ENCODE measurements at regions not wholly inside any gene's neighbourhood (a gene's known extent, or its start where the extent isn't known, plus 50 kb on each side); places are given as distances from the start of the nearest gene placed in this dataset.

- Histone ChIP-seq H3K4me2 (ENCODE audit: extremely low read depth, insufficient read depth, low read length) (no peak overlapping the region), H3K36me3 (ENCODE audit: control insufficient read depth, insufficient read depth, low read length) (no peaks in the 10 kb centered on the region), H3K27me3 (ENCODE audit: control insufficient read depth, insufficient read depth, low read length) (no peaks in the 10 kb centered on the region), H3K79me2 (ENCODE audit: control insufficient read depth, insufficient read depth, low read length) (no peaks in the 10 kb centered on the region), H4K20me1 (ENCODE audit: control insufficient read depth, extremely low read depth, insufficient read depth, low read length) (no peaks in the 10 kb centered on the region), H2AFZ (ENCODE audit: low read length) (no peak overlapping the region), H3K27ac (ENCODE audit: insufficient read depth, low read length) (no peak overlapping the region), H3K4me3 (replicated peaks in 1 of 4; ENCODE audit: control extremely low read depth in 1 of 4, insufficient read depth in 1 of 4, low read depth in 3 of 4, low read length in 4 of 4) (no peak overlapping the region), H3K9me3 (ENCODE audit: control insufficient read depth, insufficient read depth, low read depth, low read length) (no peaks in the 10 kb centered on the region), H3K9ac (ENCODE audit: insufficient read depth, low read length) (no peak overlapping the region), H3K4me1 (ENCODE audit: control insufficient read depth, extremely low read depth, insufficient read depth, low read length) (no peaks in the 10 kb centered on the region)
- no peak for TF ChIP-seq EZH2 (IDR thresholded peaks at IDR 0.05; ENCODE audit: low read length, missing control alignments)
- no peak for TF ChIP-seq CTCF (conservative IDR thresholded peaks at IDR 0.05 in 1 of 2, IDR thresholded peaks at IDR 0.05 in 1 of 2; ENCODE audit: low read depth in 1 of 2, low read length in 2 of 2)
- DNase-seq (ENCODE audit: low read depth in 2 of 2) = no peak
Observed at GRCh38 chr11:92492372-92492771, 267.8 kb downstream of the FAT3 start.

GRCh38 chr11:92495107-92495793, 270.6 kb downstream of the FAT3 start:
- Histone ChIP-seq H3K9me3 (ENCODE audit: control insufficient read depth, insufficient read depth, low read depth, low read length) (no peaks in the 10 kb centered on the region), H3K4me2 (ENCODE audit: extremely low read depth, insufficient read depth, low read length) (no peak overlapping the region), H3K79me2 (ENCODE audit: control insufficient read depth, insufficient read depth, low read length) (no peaks in the 10 kb centered on the region), H4K20me1 (ENCODE audit: control insufficient read depth, extremely low read depth, insufficient read depth, low read length) (no peaks in the 10 kb centered on the region), H3K4me1 (ENCODE audit: control insufficient read depth, extremely low read depth, insufficient read depth, low read length) (no peaks in the 10 kb centered on the region), H2AFZ (ENCODE audit: low read length) (no peak overlapping the region), H3K9ac (ENCODE audit: insufficient read depth, low read length) (no peak overlapping the region), H3K27me3 (ENCODE audit: control insufficient read depth, insufficient read depth, low read length) (no peaks in the 10 kb centered on the region), H3K36me3 (ENCODE audit: control insufficient read depth, insufficient read depth, low read length) (no peaks in the 10 kb centered on the region), H3K4me3 (replicated peaks in 1 of 4; ENCODE audit: control extremely low read depth in 1 of 4, insufficient read depth in 1 of 4, low read depth in 3 of 4, low read length in 4 of 4) (no peak overlapping the region), H3K27ac (ENCODE audit: insufficient read depth, low read length) (no peak overlapping the region)
- DNase-seq (ENCODE audit: low read depth in 2 of 2) = no peak
- no peak for TF ChIP-seq EZH2 (IDR thresholded peaks at IDR 0.05; ENCODE audit: low read length, missing control alignments)
- no peak for TF ChIP-seq CTCF (conservative IDR thresholded peaks at IDR 0.05 in 1 of 2, IDR thresholded peaks at IDR 0.05 in 1 of 2; ENCODE audit: low read depth in 1 of 2, low read length in 2 of 2)

- no peaks in the 10 kb centered on the region for H3K79me2 ChIP-seq (ENCODE audit: control insufficient read depth, insufficient read depth, low read length)
- peak in 1 of 2 donors; percentile 1 for DNase-seq (ENCODE audit: low read depth in 2 of 2)
- TF ChIP-seq EZH2 (IDR thresholded peaks at IDR 0.05; ENCODE audit: low read length, missing control alignments) = no peak
- no peak for TF ChIP-seq CTCF (conservative IDR thresholded peaks at IDR 0.05 in 1 of 2, IDR thresholded peaks at IDR 0.05 in 1 of 2; ENCODE audit: low read depth in 1 of 2, low read length in 2 of 2)
- H4K20me1 ChIP-seq (ENCODE audit: control insufficient read depth, extremely low read depth, insufficient read depth, low read length) = no peaks in the 10 kb centered on the region
- no peak overlapping the region for H3K27ac ChIP-seq (ENCODE audit: insufficient read depth, low read length)
- no peak overlapping the region for H3K9ac ChIP-seq (ENCODE audit: insufficient read depth, low read length)
- H3K4me1 ChIP-seq (ENCODE audit: control insufficient read depth, extremely low read depth, insufficient read depth, low read length) = no peaks in the 10 kb centered on the region
- no peaks in the 10 kb centered on the region for H3K36me3 ChIP-seq (ENCODE audit: control insufficient read depth, insufficient read depth, low read length)
- H3K4me2 ChIP-seq (ENCODE audit: extremely low read depth, insufficient read depth, low read length) = no peak overlapping the region
- no peak overlapping the region for H2AFZ ChIP-seq (ENCODE audit: low read length)
- H3K9me3 ChIP-seq (ENCODE audit: control insufficient read depth, insufficient read depth, low read depth, low read length) = no peaks in the 10 kb centered on the region
- no peaks in the 10 kb centered on the region for H3K27me3 ChIP-seq (ENCODE audit: control insufficient read depth, insufficient read depth, low read length)
- H3K4me3 ChIP-seq (replicated peaks in 1 of 4; ENCODE audit: control extremely low read depth in 1 of 4, insufficient read depth in 1 of 4, low read depth in 3 of 4, low read length in 4 of 4) = no peak overlapping the region
Observed at GRCh38 chr11:92500453-92500852, 275.8 kb downstream of the FAT3 start.
